NOMO-1 (cell line): ENCODE measurements at regions not wholly inside any gene's neighbourhood (a gene's known extent, or its start where the extent isn't known, plus 50 kb on each side); places are given as distances from the start of the nearest gene placed in this dataset.

ENCODE experiments used
- DNase-seq, 2 experiments: peaks; one replicate each; lab custom pipeline; 2025; ENCODE audit not compliant: unreplicated experiment in 2 of 2; lab: John Stamatoyannopoulos, UW

GRCh38 chr20:24894488-24894887 lies 54.6 kb upstream of the CST7 start:
- no peak for DNase-seq

- no peak for DNase-seq
Measured at GRCh38 chr20:24894967-24895366, 54.1 kb upstream of the CST7 start.

GRCh38 chr20:24895431-24895830 lies 53.6 kb upstream of the CST7 start:
- no peak for DNase-seq

GRCh38 chr20:24895898-24896658 lies 53.0 kb upstream of the CST7 start:
- DNase-seq = no peak

- DNase-seq = no peak
Measured at GRCh38 chr20:24896984-24897383, 52.1 kb upstream of the CST7 start.

GRCh38 chr20:24897974-24898373 lies 51.1 kb upstream of the CST7 start:
- DNase-seq = no peak

- DNase-seq = no peak
Measured at GRCh38 chr20:24899153-24899552, 49.9 kb upstream of the CST7 start.
